SK-N-SH (cell line): ENCODE measurements at regions not wholly inside any gene's neighbourhood (a gene's known extent, or its start where the extent isn't known, plus 50 kb on each side); places are given as distances from the start of the nearest gene placed in this dataset.

ENCODE experiments used
- CTCF ChIA-PET: fragments of 300-600, 350-600 bp; formaldehyde crosslinking; extraction: SDS; loops from one replicate; lab custom pipeline; 2021; lab: Yijun Ruan, JAX
- POLR2A ChIA-PET: fragments of 350-600 bp; sonication (Branson Sonifier 250); formaldehyde crosslinking; extraction: SDS; loops from one replicate; lab custom pipeline; 2020; ENCODE audit warnings: antibody characterized with exemption, inconsistent platforms; lab: Yijun Ruan, JAX
- DNase-seq: peaks from one replicate; pipeline ENCODE4 v3.0.0; 2012
- H2AFZ ChIP-seq: fragments of 200-600 bp; sonication (generic); 2 replicates; pipeline ENCODE4 v1.8.1; 2016; ENCODE audit warnings: antibody characterized with exemption, mild to moderate bottlenecking, low read depth
- H3F3A ChIP-seq: fragments of 200-600 bp; sonication (generic); replicated peaks from 2 replicates; pipeline ENCODE3; 2016; ENCODE audit warnings: antibody characterized with exemption, mild to moderate bottlenecking; ENCODE audit not compliant: insufficient read depth
- H3K27ac ChIP-seq, 2 experiments: fragments of 200-500 bp in 1 of 2; fragments of 200-600 bp in 1 of 2; sonication (Bioruptor generic) in 1 of 2; sonication (generic), shearing (Covaris generic) in 1 of 2; 2 replicates each; pipeline versions ENCODE4 v1.5.1 to v1.6.1; 2014 to 2016; ENCODE audit warnings: low read depth in 2 of 2, inconsistent platforms in 1 of 2, low read length in 1 of 2, mild to moderate bottlenecking in 1 of 2, mixed read lengths in 1 of 2
- H3K27me3 ChIP-seq: fragments of 200-600 bp; sonication (generic), shearing (Covaris generic); 2 replicates; pipeline ENCODE4 v1.6.1; 2016; ENCODE audit warnings: mixed run types; ENCODE audit not compliant: insufficient read depth
- H3K36me3 ChIP-seq, 2 experiments: fragments of 200-500 bp in 1 of 2; fragments of 200-600 bp in 1 of 2; sonication (Bioruptor generic) in 1 of 2; sonication (generic) in 1 of 2; replicated peaks in 1 of 2; 2 replicates each; pipeline versions ENCODE3 to v1.5.1; 2014 to 2016; ENCODE audit warnings: low read length in 1 of 2, mild to moderate bottlenecking in 1 of 2; ENCODE audit not compliant: insufficient read depth in 2 of 2, control insufficient read depth in 1 of 2
- H3K4me1 ChIP-seq, 2 experiments: fragments of 200-500 bp in 1 of 2; fragments of 200-600 bp in 1 of 2; sonication (Bioruptor generic) in 1 of 2; sonication (generic), shearing (Covaris generic) in 1 of 2; 2 replicates each; pipeline versions ENCODE4 v1.5.1 to v1.6.1; 2014 to 2016; ENCODE audit warnings: low read depth in 1 of 2, low read length in 1 of 2, mixed run types in 1 of 2; ENCODE audit not compliant: insufficient read depth in 2 of 2, control insufficient read depth in 1 of 2
- H3K4me2 ChIP-seq: fragments of 200-600 bp; sonication (generic), shearing (Covaris generic); 2 replicates; pipeline ENCODE4 v1.6.1; 2017; ENCODE audit warnings: mixed run types
- H3K4me3 ChIP-seq, 2 experiments: fragments of 200-500 bp in 1 of 2; fragments of 200-600 bp in 1 of 2; sonication (Bioruptor generic) in 1 of 2; sonication (generic), shearing (Covaris generic) in 1 of 2; 2 replicates each; pipeline versions ENCODE4 v1.5.1 to v1.8.1; 2014 to 2016; ENCODE audit warnings: low read depth in 2 of 2, inconsistent platforms in 1 of 2, low read length in 1 of 2, mild to moderate bottlenecking in 1 of 2, mixed read lengths in 1 of 2, moderate library complexity in 1 of 2
- H3K79me2 ChIP-seq: fragments of 200-600 bp; sonication (generic); 2 replicates; pipeline ENCODE4 v1.8.1; 2017; ENCODE audit warnings: mild to moderate bottlenecking; ENCODE audit not compliant: insufficient read depth
- H3K9ac ChIP-seq: fragments of 200-600 bp; sonication (generic); 2 replicates; pipeline ENCODE4 v1.6.1; 2017; ENCODE audit warnings: mixed run types
- H3K9me2 ChIP-seq: fragments of 200-600 bp; sonication (generic); 2 replicates; pipeline ENCODE4 v1.6.1; 2017; ENCODE audit warnings: mixed run types
- H3K9me3 ChIP-seq: fragments of 200-600 bp; sonication (generic); 2 replicates; pipeline ENCODE4 v1.6.1; 2017; ENCODE audit warnings: mixed run types, mild to moderate bottlenecking, moderate library complexity
- H4K20me1 ChIP-seq: fragments of 200-600 bp; sonication (generic); 2 replicates; pipeline ENCODE4 v1.6.1; 2017; ENCODE audit warnings: mild to moderate bottlenecking, mixed run types; ENCODE audit not compliant: insufficient read depth
- CHD2 ChIP-seq: fragments of 150-350 bp; IDR thresholded peaks from 2 replicates; pipeline ENCODE4 v1.6.1; 2018; ENCODE audit warnings: low read length; ENCODE audit not compliant: partially characterized antibody
- CTCF ChIP-seq: fragments of 200-600 bp; sonication (generic); IDR thresholded peaks from 2 replicates; pipeline ENCODE4 v1.6.1; 2017; ENCODE audit warnings: antibody characterized with exemption, mild to moderate bottlenecking, moderate library complexity
- ELF1 ChIP-seq: IDR thresholded peaks from 2 replicates; pipeline ENCODE4 v1.4.0; 2012
- FOXJ3 ChIP-seq: sonication (generic); formaldehyde crosslinking; IDR thresholded peaks from 2 replicates; pipeline ENCODE4 v1.5.1; 2020; ENCODE audit warnings: mild to moderate bottlenecking, missing genetic modification reagents
- FOXM1 ChIP-seq: IDR thresholded peaks from 2 replicates; pipeline ENCODE4 v1.4.0; 2012; ENCODE audit warnings: low read depth, mild to moderate bottlenecking
- MAX ChIP-seq: IDR thresholded peaks from 2 replicates; pipeline ENCODE4 v1.4.0; 2012; ENCODE audit warnings: low read depth
- MEF2A ChIP-seq: IDR thresholded peaks from 2 replicates; pipeline ENCODE4 v1.4.0; 2012; ENCODE audit warnings: low read depth, borderline replicate concordance
- NRF1 ChIP-seq: IDR thresholded peaks from 2 replicates; pipeline ENCODE4 v1.6.1; 2012; ENCODE audit warnings: low read depth, mild to moderate bottlenecking, low read length
- POLR2AphosphoS5 ChIP-seq: IDR thresholded peaks from 2 replicates; pipeline ENCODE4 v1.6.1; 2012; ENCODE audit warnings: low read depth, low read length
- RCOR1 ChIP-seq: fragments of 150-350 bp; IDR thresholded peaks from 2 replicates; pipeline ENCODE4 v1.6.1; 2017; ENCODE audit warnings: antibody characterized with exemption, low read length
- RFX5 ChIP-seq: IDR thresholded peaks from 2 replicates; pipeline ENCODE4 v1.6.1; 2012; ENCODE audit warnings: mild to moderate bottlenecking, improper control_type of control experiment, low read length
- RXRA ChIP-seq: IDR thresholded peaks from 2 replicates; pipeline ENCODE4 v1.4.0; 2012; ENCODE audit warnings: low read depth, mild to moderate bottlenecking, borderline replicate concordance
- SIN3A ChIP-seq: IDR thresholded peaks from 2 replicates; pipeline ENCODE4 v1.6.1; 2012; ENCODE audit warnings: low read depth, mild to moderate bottlenecking, low read length, moderate library complexity, borderline replicate concordance
- TAF1 ChIP-seq: IDR thresholded peaks from 2 replicates; pipeline ENCODE4 v1.6.1; 2012; ENCODE audit warnings: low read depth, mild to moderate bottlenecking, low read length, moderate library complexity, borderline replicate concordance
- TCF12 ChIP-seq: IDR thresholded peaks from 2 replicates; pipeline ENCODE4 v1.4.0; 2012
- YY1 ChIP-seq: IDR thresholded peaks from 2 replicates; pipeline ENCODE4 v1.4.0; 2012; ENCODE audit warnings: low read depth, mild to moderate bottlenecking
- WGBS: methylation state at CpG from one replicate; pipeline ENCODE4 v1.1.6; 2017; ENCODE audit warnings: low lambda C conversion rate; 5-methylcytosine and 5-hydroxymethylcytosine counted together
- TF ChIP-seq, protein P1 (sequence below): IDR thresholded peaks from 2 replicates; pipeline ENCODE4; 2012
- TF ChIP-seq, protein P2 (sequence below): IDR thresholded peaks from 2 replicates; pipeline ENCODE4 v1.4.0; 2012; ENCODE audit warnings: low read depth, borderline replicate concordance

DNA sequence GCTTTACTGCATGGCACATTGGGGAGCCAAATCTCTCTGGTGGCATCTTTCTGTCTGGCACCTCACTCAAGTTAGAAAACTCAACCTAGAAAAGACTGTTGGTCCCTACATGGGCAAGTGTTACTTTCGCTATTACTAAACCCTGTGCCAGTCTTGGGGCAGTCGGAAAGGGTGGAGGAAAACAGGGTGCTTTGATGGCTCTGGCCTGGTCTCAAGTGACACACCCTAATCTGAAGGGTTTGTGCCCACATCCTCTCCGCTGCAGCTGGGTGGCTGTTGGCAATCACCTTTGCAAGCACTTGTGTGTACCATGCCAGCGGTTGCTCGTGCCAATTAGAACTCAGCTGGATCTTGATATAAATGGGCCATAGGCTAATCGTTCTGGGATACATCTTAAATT, 159.8 kb upstream of the ITGB1 start:
- TF ChIP-seq MAX: no peak
- TF ChIP-seq TAF1: no peak
- no peak for TF ChIP-seq SIN3A
- no peak for TF ChIP-seq FOXM1
- no peak for TF ChIP-seq RFX5
- no peak for TF ChIP-seq ELF1
- TF ChIP-seq FOXJ3 (CRISPR knock-in tag): no peak
- no peak for TF ChIP-seq CTCF
- no peak for TF ChIP-seq RXRA
- TF ChIP-seq, protein P1, sequence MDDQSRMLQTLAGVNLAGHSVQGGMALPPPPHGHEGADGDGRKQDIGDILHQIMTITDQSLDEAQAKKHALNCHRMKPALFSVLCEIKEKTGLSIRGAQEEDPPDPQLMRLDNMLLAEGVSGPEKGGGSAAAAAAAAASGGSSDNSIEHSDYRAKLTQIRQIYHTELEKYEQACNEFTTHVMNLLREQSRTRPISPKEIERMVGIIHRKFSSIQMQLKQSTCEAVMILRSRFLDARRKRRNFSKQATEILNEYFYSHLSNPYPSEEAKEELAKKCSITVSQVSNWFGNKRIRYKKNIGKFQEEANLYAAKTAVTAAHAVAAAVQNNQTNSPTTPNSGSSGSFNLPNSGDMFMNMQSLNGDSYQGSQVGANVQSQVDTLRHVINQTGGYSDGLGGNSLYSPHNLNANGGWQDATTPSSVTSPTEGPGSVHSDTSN: no peak
- no peak for TF ChIP-seq MEF2A
- TF ChIP-seq NRF1: no peak
- no peak for TF ChIP-seq POLR2AphosphoS5
- no peak for TF ChIP-seq CHD2
- no peak for TF ChIP-seq TCF12
- no peak for TF ChIP-seq RCOR1
- TF ChIP-seq, protein P2, sequence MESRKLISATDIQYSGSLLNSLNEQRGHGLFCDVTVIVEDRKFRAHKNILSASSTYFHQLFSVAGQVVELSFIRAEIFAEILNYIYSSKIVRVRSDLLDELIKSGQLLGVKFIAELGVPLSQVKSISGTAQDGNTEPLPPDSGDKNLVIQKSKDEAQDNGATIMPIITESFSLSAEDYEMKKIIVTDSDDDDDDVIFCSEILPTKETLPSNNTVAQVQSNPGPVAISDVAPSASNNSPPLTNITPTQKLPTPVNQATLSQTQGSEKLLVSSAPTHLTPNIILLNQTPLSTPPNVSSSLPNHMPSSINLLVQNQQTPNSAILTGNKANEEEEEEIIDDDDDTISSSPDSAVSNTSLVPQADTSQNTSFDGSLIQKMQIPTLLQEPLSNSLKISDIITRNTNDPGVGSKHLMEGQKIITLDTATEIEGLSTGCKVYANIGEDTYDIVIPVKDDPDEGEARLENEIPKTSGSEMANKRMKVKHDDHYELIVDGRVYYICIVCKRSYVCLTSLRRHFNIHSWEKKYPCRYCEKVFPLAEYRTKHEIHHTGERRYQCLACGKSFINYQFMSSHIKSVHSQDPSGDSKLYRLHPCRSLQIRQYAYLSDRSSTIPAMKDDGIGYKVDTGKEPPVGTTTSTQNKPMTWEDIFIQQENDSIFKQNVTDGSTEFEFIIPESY: no peak
- TF ChIP-seq YY1: no peak
- no peak for DNase-seq
- CTCF ChIA-PET: no interaction called here

More for the DNA sequence above, 159.8 kb upstream of the ITGB1 start:
- Histone ChIP-seq H3K27ac (no peak overlapping the region), H3K36me3 (no peaks in the 10 kb centered on the region), H3K79me2 (no peaks in the 10 kb centered on the region), H3K4me3 (no peak overlapping the region), H2AFZ (no peak overlapping the region), H3K4me1 (peaks cover 0 to 20% of the 10 kb centered on the region in 2 experiments; a peak in 3 of 4 replicates), H3K4me2 (no peak overlapping the region), H3K9me3 (no peaks in the 10 kb centered on the region), H4K20me1 (no peaks in the 10 kb centered on the region), H3F3A (no peaks in the 10 kb centered on the region), H3K27me3 (no peaks in the 10 kb centered on the region), H3K9me2 (no peaks in the 10 kb centered on the region), H3K9ac (no peak overlapping the region)
- POLR2A ChIA-PET: no interaction called here
- 95% methylated on average over 6 of the region's 6 CpGs for WGBS
